NCI-H1930 (cell line): ENCODE measurements at regions not wholly inside any gene's neighbourhood (a gene's known extent, or its start where the extent isn't known, plus 50 kb on each side); places are given as distances from the start of the nearest gene placed in this dataset.
A peak's percentile ranks its signal among the peaks of the same experiment; 100 is the strongest.
"Not testable (repeated sequence)": the region's sequence is repeated elsewhere in the genome, so short reads cannot be mapped to it uniquely, and the experiment has no call there.

Experiments
- DNase-seq, 2 experiments: peaks; one replicate each; lab custom pipeline; 2025; lab: John Stamatoyannopoulos, UW

DNA sequence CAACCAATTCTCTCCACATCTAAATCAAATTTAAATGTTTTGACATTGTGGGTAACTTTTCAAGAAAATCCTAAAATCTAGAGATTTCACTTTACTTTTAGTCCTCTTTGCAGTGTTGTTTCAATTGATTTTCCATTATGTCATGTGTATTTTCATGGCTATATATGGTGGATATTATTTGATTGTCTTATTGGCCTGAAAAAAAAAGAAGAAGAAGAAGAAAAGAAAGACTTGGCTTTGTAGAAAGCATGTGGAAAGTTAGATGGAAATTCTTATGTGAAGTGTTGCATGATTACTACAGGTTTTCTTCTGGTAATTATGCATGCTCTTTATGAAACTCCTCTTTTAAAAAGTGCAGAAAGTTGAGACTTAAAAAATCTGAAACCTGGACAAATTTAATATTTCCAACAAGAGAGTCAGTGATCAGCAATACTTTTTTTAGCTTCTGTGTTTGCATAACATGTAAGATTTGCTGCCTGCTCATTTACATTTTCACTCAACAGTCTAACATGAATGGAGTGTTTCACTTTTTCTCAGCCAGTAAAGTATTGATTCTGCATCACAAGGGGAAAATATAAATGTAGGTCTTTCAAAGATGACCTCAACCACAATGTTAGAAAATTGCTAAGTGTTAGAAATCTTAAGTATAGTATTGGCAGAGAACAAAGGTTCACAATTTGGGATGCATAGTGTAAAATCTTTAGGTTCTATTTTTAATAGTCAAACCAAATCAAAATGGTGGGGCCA lies 438.7 kb downstream of the BCKDHB start:
- no peak for DNase-seq

DNA sequence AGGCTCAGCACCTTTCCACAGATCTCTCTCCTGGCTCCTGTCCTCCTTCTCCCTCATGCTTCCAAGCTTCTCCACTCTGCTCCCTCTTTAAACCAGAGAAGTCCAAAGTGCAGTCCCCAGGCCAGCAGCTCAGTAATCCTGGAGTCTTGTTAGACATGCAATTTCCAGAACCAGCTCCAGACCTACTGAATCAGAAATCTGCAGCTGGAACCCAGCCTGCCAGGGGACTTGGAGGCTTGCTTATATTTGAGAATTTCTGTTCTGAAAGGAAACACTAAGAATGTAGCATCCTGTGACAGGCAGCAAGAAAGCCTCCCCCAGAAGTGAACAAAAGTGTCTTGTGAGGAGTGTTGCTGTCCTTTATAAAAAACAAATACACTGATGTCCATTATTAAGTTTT lies 438.1 kb downstream of the BCKDHB start:
- no peak for DNase-seq

DNA sequence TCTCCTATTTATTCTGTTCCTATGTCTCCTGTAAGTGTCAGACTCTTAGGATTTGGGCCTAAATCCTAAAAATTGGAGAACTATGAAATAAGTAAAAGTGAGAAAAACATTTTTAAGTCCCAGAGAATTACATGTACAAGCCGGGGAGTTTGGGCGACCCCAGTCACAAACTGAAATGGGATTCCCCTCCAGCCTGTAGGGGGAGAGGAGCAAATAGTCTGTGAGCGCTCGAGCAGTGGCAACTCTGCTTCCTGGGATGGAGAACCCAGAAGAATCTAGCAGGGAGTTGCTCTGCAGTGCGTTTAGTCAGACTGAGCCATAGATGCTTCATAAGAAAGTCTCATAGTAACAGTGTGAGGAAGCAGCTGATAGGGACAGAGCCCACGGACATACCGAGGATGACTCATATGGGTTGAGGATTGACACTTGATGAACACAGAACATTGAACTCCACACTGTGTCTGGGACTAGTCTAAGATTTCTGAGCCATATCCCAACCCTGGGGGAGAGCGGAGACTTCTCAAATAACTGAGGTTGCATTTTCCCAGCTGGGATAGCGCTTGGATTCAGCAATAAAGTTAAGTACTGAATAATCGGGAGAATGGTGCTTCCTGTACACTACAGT lies 437.2 kb downstream of the BCKDHB start:
- no peak for DNase-seq

DNA sequence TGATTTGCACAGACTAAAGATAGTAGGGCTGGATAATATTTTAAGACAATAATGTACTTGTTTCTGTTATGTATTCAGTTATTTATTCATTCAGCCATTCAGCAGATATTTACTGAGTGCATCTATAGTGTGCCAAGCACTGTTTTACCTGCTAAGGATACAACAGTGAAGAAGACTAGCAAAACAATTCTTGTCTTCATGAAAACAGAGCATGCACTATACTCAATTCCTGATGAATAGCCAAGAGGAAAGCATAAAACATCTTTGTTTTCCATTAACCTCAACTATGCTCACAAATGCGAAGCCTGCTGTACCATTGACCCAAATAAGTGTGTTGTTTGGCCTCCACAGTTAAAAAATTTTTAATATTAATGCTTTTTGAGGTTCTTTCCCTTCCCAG lies 436.7 kb downstream of the BCKDHB start:
- no peak for DNase-seq

DNA sequence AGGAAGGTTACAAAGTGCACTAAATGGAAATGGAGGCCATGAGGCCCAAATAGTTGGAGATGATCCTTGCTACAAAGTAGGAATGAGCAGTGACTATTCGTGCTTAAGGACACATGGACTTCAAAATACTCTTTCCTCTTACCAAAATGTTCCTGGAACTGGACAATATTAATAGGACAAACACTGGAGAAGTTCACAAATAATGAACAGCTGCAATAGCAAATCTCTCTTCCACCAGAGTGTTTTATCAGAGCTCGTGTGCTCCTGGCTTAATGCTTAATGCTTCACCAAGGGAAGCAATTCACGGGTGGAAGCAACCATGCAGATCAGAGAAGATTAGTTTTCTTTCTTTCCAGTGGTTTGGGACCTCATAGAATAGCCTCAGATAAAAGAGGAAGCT lies 435.4 kb downstream of the BCKDHB start:
- DNase-seq = no peak

DNA sequence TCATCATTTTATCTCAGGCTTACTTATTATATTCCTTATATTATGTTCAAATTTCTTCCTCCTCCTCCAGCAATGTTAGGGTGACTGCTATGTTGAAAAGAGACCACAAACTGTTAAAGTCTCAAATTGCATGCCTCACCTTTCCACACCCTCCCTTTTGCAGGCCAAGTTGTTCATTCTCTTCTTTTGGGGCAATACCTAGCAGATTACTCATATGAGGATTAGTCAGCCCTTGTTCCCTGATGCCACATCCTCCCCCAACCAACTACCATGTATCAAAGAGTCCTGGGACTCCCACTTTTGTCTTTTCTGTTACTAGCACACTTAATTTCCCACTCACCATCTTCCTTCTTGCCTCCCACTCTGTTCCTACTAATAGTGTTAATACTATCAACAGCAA lies 434.7 kb downstream of the BCKDHB start:
- no peak for DNase-seq

DNA sequence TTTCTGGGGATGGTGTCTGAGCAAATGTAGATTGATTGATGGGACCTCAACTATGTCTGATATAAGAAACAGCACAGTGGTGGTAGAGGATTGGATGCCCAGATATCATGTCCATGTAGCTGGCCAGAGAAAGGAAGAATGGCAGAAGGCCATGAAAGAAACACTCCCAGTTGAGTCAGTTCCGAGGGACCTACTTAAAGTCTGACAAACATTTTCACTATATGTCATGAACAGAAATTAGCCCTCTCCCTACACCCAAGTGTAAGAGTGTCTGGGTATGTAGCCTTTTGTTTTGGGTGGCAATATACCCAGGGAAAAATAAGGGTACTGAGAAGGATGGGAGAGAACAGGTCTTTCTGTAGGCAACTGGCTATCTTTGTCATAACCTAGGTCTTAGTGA lies 434.2 kb downstream of the BCKDHB start:
- no peak for DNase-seq

DNA sequence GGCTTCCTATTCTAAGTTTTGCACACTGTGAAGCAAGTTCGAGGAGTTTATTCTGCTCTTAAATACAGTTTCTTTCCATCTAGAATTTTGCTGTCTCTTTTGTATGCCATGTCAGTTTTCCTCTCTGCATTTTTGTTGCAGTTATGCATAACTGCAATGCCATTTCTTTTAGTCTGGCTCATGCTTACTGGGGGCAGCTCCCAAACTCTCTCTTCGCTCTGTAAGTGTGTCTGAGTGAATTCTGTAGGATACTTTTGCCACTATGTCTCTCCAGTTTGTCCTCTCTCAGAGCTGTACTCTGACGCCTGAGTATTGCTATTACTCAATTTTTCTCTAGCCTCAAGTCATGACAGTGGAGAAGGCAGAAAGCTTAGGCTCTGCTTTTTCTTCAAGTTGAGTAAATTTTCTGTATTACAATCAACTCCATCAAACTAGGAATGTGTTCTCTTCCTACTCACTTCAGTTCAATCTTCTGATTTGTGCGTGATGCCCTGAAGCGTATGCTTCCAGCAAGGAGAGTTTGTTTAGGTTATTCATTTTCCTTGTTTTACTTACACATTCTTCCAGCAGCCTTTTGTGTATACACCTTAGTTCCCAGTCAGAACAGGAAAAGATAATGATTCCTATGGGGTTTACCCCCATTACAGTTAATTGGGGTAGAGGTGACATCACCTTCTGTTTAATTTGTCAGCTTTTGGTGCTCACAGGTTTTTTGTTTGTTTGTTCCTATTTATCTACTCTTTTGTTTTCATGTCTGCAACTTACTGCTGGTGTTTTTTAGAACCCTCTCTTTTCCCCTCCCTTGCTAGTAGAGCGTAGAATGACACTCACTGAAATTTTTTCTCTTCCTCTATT lies 430.9 kb downstream of the BCKDHB start:
- no peak for DNase-seq

DNA sequence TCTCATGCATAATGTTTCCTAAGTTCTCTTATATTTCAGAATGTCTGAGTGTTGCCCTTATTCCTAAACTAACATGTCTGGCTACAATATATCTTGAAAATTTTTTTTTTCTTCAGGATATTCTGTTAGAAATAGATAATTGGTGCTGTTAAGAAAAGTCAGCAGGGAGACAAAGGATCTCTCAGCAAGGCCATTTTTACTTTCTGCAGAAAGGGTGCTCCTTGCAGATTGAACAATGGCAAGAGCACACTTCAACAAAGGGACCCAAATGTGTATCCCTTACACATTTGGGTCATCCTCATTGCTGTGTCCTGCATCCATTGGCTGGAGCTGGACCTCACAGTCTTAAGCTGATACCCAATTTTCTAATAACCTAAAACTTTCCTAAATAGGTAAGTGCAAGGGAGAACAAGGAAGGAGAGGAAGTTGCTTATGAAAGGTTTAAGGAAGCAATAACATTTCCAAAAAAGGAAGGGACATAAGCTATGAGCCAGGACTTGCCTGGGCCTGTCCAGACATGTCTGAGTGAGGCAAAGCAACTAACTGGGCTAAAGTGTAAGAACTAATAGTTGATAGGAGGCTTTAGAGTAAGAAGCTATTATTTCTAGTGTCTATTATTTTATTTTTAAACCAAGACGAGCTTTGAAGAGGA lies 429.6 kb downstream of the BCKDHB start:
- no peak for DNase-seq

DNA sequence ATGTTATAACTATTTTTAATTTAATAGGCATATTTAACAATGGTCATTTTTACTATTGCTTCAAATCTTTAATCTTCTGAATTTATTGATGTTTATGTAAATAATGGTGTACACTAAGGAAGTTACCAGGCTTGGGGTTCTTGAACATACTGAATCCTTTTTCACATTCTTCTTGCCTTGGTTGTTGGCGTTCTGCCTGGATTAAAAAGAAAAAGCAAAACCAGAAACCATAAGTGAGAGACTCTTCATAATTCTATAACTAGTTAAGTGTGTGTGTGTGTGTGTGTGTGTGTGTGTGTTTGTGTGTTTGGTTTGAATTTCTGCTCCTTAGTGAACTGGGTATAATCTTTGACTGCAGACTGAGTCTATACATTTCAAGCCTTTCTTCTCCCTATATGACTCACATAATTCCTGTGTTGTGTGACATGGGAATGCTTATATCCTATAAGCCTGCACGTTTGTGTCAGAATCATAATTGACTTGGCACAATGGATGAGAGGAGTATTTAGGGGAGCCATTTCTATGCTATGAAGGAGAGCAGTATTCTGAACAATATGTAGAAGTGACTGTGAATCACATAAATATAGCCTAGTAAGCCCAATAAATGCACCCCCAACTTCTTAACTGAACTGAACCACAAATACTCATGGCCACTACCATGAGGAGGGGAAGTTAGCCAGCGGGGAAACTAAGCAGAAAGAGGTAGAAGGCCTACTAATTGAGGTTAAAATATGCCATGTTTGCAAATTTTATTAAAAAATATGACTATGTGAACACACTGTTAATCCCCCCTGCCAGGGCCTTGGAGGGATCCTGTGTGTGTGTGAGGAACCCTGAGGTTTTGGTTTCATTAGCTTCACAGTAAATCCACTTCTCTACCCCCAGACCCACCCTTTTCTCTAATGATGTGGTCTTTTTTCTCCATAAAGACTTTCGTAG lies 425.5 kb downstream of the BCKDHB start:
- DNase-seq = no peak

DNA sequence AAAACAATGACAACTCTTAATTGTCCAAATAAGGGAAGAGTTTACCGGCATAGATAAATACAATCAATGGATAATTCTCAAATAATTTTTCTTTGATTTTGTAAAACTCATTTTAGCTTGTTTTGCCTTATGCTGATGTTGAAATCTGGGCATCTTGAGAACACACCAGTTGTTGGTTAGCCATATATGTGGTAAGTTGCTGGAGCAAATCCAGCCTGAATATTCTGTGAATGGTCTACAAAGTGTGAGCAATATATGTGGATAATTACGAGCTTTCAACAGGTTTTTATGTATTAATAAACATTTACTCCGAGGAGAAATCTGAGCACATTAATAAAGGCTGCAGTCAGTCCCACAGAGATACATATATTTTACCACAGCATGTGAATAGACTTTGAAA lies 423.6 kb downstream of the BCKDHB start:
- no peak for DNase-seq

DNA sequence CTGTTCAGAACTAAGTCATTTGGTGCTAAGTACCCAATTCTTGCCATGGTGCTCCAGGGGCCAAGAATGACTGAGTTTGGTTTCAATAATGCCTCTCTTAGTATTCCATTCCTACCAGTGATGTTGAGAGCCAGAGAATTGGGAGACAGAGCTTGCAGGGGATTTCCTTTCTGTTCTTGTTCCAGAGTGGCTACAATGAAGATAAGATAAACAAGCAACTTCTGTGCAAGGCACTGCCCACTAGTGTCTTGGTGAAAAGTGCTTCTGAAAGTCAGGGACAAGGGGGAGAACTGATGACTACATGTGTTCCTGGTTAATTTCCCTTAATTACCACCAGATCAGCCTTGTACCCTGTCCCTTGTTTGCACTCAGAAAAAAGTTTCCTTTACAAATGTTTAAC lies 421.6 kb downstream of the BCKDHB start:
- DNase-seq = no peak

DNA sequence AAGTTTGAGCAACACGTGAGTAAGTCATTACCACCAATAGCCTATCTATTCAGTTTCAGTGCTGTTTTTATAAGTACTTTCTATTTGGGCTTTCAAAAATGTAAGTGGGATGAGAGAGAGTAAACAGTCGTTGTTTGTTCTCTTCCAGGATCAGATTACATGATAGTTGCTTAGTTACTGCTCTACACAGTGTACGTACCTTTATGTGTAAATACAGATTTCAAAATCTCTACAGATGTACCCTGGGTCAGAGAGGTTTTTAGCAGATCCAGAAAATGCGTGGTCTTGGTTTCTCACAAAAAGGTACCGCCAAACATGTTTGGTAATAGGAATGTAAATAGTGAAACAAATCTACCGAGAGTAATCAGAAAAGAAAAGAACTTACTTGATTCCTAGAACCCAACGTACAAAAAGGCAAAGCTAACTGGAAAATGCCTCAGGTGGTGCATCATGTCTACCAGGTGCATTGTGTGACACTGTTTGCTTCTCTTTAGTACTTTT lies 421.1 kb downstream of the BCKDHB start:
- DNase-seq = peak; percentile 31 to 64

DNA sequence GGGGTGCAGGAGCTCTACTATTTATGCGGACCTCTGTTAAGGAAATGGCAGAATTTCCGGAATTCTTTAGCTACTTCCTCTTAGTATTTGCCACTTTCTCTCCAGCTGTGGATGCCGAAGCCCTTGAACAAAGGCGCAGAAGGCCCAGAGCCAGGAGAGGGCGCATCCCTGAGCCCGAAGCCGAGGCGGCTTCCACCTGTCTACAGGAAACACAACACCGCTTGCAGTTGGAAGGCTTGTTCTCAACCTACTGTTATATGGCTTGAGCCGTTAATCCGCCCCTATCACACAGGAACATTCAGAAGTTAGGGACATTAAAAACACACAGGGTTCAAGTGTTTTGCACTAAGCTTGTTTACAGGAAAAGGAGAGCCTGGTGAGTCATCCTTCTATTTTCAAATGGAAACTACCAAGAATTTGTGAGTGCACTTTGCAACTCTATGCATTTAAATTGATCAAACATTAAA lies 417.1 kb downstream of the BCKDHB start:
- DNase-seq = no peak

DNA sequence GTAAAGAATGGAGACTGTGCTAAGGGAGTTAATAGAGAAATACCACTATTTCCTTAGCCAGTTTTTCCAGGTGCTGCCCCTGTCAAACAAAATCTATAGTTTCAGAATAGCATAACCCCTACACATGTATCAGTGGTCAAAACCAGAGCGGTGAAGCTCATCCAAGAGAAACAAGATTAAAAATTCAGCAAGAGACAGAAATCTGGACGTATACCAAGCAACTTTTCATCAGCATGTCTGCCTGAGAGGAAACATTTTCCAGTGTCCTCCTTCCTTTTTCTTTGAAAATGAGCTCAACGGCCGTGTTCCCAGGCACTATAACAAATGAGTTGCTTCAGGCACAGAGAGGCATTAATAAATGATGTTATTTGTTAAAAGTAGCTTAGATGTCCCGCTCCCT lies 416.5 kb downstream of the BCKDHB start:
- no peak for DNase-seq

DNA sequence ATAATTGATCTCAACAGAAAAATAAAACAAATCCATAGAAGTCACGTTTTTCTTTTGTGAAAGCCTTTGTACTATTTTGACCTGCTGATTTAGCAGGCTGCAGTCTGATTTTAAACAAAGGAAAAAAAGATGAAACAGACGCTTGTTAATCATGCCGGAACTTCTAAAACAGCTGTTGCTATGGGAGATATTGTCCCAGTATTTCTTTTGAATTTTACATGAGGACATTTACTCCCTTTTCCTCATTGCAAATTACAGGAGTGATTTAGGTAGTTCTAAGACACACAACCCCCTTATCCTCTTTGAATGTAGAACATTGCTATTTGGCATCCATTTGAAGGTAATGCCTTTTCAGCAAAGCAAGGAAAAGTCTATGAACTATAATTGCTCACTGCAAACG lies 416.1 kb downstream of the BCKDHB start:
- no peak for DNase-seq

DNA sequence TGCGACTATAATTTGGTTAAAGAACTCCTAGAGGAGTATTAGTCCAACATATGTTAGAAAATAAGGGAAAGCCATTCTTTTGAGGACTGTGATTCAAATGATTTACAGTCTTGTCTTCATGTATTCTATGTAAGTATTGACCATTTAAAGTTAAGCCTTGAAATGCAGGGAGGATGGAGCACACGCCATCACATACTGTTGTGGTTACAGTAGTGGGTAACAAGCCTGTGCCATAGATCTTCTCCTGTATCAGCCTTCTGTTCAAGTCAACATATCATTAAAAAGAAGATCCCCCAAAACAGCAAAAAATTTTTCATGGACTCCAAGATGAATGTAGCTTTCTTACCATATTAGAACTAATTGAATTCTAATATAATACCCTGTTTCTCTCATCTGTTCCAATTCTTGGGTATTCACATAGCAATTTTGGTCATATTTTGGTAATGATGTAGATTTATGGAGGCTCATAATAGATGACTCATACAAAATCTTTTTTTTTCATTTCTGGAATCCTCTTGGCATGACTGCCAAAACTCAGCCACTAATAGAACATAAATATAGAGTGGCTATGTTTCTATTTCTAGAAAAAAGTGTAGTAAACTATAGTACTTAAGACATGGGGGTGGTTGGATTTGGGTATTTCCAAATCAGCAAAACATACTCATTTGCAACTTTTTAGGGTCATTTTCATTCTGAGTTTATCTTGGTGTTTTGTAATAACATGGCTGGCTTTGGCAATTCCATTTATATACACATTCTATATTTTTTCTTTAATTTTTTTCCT lies 413.5 kb downstream of the BCKDHB start:
- no peak for DNase-seq

DNA sequence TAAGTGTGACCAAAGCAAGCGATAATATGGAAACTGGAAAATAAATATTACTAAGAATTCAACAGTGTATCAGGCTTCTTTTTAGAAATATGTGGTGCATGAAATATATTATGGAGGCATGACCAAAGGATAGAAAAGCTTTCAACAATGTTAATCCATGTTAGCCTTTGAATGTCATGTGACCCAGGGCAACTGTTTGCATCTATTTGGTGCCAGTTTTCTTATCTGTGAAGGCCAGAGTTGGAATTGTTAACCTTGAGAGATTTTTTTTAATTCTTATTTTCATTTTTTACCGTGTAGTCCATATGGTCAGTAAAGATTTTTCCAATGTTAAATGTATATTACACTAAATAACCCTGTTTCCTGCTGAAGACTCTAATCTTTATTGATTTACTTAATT lies 411.1 kb downstream of the BCKDHB start:
- DNase-seq = no peak

DNA sequence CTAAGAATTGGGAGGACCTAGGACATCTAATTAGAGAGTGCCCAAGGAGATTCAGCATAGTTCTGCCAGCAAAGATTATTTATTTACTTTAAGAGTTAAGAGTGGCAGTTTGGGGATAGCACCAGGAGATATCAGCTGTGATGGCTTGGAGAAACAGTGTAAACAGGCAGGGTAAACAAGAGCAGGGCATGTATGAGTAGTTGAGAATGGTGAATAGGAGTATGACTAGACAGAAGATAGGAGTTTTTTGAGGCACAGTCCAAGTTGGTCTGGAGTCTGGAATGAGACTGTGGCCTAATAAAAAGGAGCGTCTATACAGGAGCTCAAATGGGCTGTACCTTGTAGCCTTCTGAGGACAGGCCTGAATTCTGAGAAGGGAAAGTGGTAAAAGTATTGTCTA lies 404.1 kb downstream of the BCKDHB start:
- not testable (repeated sequence) for DNase-seq
